Upper lobe of right lung (tissue), 1 donor: ENCODE measurements at regions not wholly inside any gene's neighbourhood (a gene's known extent, or its start where the extent isn't known, plus 50 kb on each side); places are given as distances from the start of the nearest gene placed in this dataset.
"Not testable (repeated sequence)": the region's sequence is repeated elsewhere in the genome, so short reads cannot be mapped to it uniquely, and the experiment has no call there.

ENCODE experiments used
- ATAC-seq: fragments of 200-7000 bp; cut with Tn5 transposase; one replicate; pipeline ENCODE4 v1.9.1; 2020; ENCODE audit warnings: mild to moderate bottlenecking, moderate library complexity
- DNase-seq: peaks from one replicate; pipeline ENCODE4 v3.0.0-alpha.2; 2020
- H3K27ac ChIP-seq: fragments of 200-600 bp; one replicate; pipeline ENCODE4 v1.8.0; 2022
- H3K27me3 ChIP-seq: fragments of 200-600 bp; one replicate; pipeline ENCODE4 v1.8.0; 2022; ENCODE audit warnings: mild to moderate bottlenecking
- H3K36me3 ChIP-seq: fragments of 200-600 bp; one replicate; pipeline ENCODE4 v1.8.0; 2022
- H3K4me1 ChIP-seq: fragments of 200-600 bp; one replicate; pipeline ENCODE4 v1.8.0; 2022
- H3K4me3 ChIP-seq: fragments of 200-600 bp; one replicate; pipeline ENCODE4 v1.8.0; 2022; ENCODE audit warnings: mild to moderate bottlenecking
- H3K9me3 ChIP-seq: fragments of 200-600 bp; one replicate; pipeline ENCODE4 v1.8.0; 2022
- CTCF ChIP-seq: fragments of 200-600 bp; IDR thresholded peaks from one replicate; pipeline ENCODE4 v1.8.0; 2022; ENCODE audit warnings: antibody characterized with exemption
- intact Hi-C: fragments of 100-400 bp; cut with DNase I; formaldehyde crosslinking; loops from one replicate; pipeline ENCODE4 v1.11.0; 2022
- donor health status: DM: no; HTN: yes; CAD: no; lungs with severe emphysema.

GRCh38 chr6:103335412-103335811 is 1524.3 kb downstream of the HACE1 start:
- H3K4me1 ChIP-seq, result no peaks in the 10 kb centered on the region
- DNase-seq (no peak), ATAC-seq (no peak)
- H3K27ac ChIP-seq, result no peak overlapping the region
- no peaks in the 10 kb centered on the region for H3K9me3 ChIP-seq
- intact Hi-C loops, result no loop called here
- no peak for TF ChIP-seq CTCF
- H3K27me3 ChIP-seq, result no peaks in the 10 kb centered on the region
- H3K4me3 ChIP-seq, result no peak overlapping the region
- no peaks in the 10 kb centered on the region for H3K36me3 ChIP-seq

DNA sequence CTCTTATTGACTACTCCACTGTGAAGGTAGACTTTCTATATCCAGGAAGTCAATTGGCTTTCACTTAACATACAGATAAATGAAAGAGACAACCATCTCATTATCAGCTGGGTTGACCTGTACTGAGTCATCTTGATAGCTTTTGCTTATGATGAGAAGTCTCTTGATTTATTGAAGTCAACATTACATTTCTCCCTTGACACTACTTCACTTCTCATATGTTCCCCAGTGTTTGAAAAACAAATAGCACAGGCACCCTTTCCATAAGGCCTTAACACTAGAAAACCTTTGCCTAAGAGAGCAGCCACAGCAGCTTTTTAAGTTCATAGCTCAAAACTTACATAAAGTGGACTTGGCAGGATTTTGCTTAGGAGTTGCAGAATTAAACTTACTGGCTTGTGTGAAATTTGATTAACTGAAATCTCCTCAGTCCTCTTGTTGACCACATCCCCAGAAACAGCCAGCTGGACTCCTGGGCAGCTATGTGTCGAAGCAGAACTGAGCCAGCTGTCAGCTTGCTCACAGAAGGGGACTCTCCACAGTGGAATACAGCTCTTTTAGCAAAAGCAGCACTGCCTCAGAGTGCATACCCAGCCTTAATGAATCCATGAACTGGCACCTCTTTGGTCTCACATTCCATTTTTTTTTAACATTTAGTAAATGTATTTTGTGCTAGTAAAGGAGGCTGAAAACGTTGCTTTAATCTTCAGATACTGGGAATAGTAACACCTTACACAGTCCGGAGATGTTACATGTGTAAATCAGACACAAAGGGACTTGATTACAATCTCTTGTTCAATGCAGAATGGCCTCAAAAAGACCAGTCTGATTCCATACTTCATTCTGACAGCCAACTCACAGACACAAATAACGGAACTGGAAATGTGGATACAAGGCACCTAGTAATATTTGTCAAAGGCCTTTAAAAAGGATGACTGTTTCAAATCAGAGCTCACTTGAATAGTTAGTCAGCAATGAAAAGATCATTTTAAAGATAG is 1532.7 kb downstream of the HACE1 start:
- Histone ChIP-seq H3K27me3 (no peaks in the 10 kb centered on the region), H3K4me3 (no peak overlapping the region), H3K36me3 (no peaks in the 10 kb centered on the region), H3K4me1 (no peaks in the 10 kb centered on the region), H3K9me3 (no peaks in the 10 kb centered on the region), H3K27ac (no peak overlapping the region)
- intact Hi-C loops, result no loop called here
- ATAC-seq (peak; percentile 69), DNase-seq (no peak)
- TF ChIP-seq CTCF, result no peak

DNA sequence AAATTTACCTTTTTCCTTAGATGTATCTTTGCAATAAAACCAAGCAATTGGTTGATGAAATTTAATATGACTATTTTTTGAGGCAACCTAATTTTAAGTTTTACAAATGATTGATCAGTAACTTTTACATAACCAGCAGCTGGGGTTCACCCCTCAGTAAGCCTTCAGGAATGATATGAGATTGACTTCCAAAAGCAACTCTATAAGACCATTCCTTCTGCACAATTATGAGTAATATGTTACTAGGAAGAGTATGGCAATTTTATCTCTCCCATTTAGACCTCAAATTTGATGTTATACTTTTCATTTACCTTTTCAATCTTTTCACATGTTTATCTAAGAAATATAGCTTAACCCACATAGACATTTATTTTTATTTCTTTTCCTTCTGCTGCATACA is 1546.3 kb downstream of the HACE1 start:
- no peaks in the 10 kb centered on the region for H3K9me3 ChIP-seq
- H3K27me3 ChIP-seq, result no peaks in the 10 kb centered on the region
- DNase-seq, result no peak
- H3K4me3 ChIP-seq, result no peak overlapping the region
- no peak overlapping the region for H3K27ac ChIP-seq
- intact Hi-C loops, result no loop called here
- TF ChIP-seq CTCF, result no peak
- no peaks in the 10 kb centered on the region for H3K36me3 ChIP-seq
- ATAC-seq, result no peak
- H3K4me1 ChIP-seq, result no peaks in the 10 kb centered on the region

DNA sequence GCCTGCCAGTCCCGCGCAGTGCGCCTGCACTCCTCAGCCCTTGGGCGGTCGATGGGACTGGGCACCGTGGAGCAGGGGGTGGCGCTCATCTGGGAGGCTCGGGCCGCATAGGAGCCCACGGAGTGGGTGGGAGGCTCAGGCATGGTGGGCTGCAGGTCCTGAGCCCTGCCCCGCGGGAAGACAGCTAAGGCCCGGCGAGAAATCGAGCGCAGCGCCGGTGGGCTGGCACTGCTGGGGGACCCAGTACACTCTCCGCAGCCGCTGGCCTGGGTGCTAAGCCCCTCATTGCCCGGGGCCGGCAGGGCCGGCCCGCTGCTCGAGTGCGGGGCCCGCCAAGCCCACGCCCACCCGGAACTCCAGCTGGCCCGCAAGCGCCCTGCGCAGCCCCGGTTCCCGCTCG is 1565.3 kb downstream of the HACE1 start:
- H3K27me3 ChIP-seq, H3K4me1 ChIP-seq, H3K9me3 ChIP-seq, H3K4me3 ChIP-seq, DNase-seq, H3K27ac ChIP-seq, H3K36me3 ChIP-seq, ATAC-seq, intact Hi-C loops: not testable (repeated sequence)

GRCh38 chr6:103284835-103285234 is 1574.9 kb downstream of the HACE1 start:
- Histone ChIP-seq H3K9me3 (no peaks in the 10 kb centered on the region), H3K36me3 (no peaks in the 10 kb centered on the region), H3K27me3 (no peaks in the 10 kb centered on the region), H3K4me1 (no peaks in the 10 kb centered on the region), H3K4me3 (no peak overlapping the region), H3K27ac (no peak overlapping the region)
- no peak for DNase-seq
- intact Hi-C loops, result no loop called here
- no peak for TF ChIP-seq CTCF
- ATAC-seq, result no peak

GRCh38 chr6:103280417-103280816 is 1579.3 kb downstream of the HACE1 start:
- no peak for TF ChIP-seq CTCF
- intact Hi-C loops, result no loop called here
- no peaks in the 10 kb centered on the region for H3K4me1 ChIP-seq
- no peaks in the 10 kb centered on the region for H3K9me3 ChIP-seq
- H3K27me3 ChIP-seq, result no peaks in the 10 kb centered on the region
- H3K36me3 ChIP-seq, result no peaks in the 10 kb centered on the region
- no peak for ATAC-seq
- H3K4me3 ChIP-seq, result no peak overlapping the region
- DNase-seq, result no peak
- no peak overlapping the region for H3K27ac ChIP-seq
